Duodenal mucosa (tissue), 2 donors: ENCODE measurements at regions not wholly inside any gene's neighbourhood (a gene's known extent, or its start where the extent isn't known, plus 50 kb on each side); places are given as distances from the start of the nearest gene placed in this dataset.
"Not testable (repeated sequence)": the region's sequence is repeated elsewhere in the genome, so short reads cannot be mapped to it uniquely, and the experiment has no call there.

Source experiments
- H3K27ac ChIP-seq: one replicate; pipeline ENCODE4 v1.7.0; 2013; ENCODE audit warnings: low read depth, low read length
- H3K27me3 ChIP-seq, 2 donors: one replicate each; pipeline ENCODE4 v1.7.0; 2013; ENCODE audit warnings: low read length in 2 of 2, control low read depth in 1 of 2; ENCODE audit not compliant: insufficient read depth in 2 of 2, control insufficient read depth in 1 of 2
- H3K36me3 ChIP-seq, 2 donors: one replicate each; pipeline ENCODE4 v1.7.0; 2013; ENCODE audit warnings: low read length in 2 of 2, control low read depth in 1 of 2; ENCODE audit not compliant: insufficient read depth in 2 of 2, control insufficient read depth in 1 of 2
- H3K4me1 ChIP-seq, 2 donors: one replicate each; pipeline ENCODE4 v1.7.0; 2013; ENCODE audit warnings: low read length in 2 of 2, control low read depth in 1 of 2; ENCODE audit not compliant: insufficient read depth in 2 of 2, control insufficient read depth in 1 of 2
- H3K4me3 ChIP-seq, 2 donors: one replicate each; pipeline ENCODE4 v1.7.0; 2013; ENCODE audit warnings: low read length in 2 of 2, low read depth in 1 of 2
- H3K9ac ChIP-seq, 2 donors: one replicate each; pipeline ENCODE4 v1.7.0; 2013; ENCODE audit warnings: low read length in 2 of 2, low read depth in 1 of 2
- H3K9me3 ChIP-seq, 2 donors: one replicate each; pipeline ENCODE4 v1.7.0; 2013; ENCODE audit warnings: low read length in 2 of 2, control low read depth in 1 of 2; ENCODE audit not compliant: control insufficient read depth in 1 of 2

- peaks cover 12 to 13% of the 10 kb centered on the region in 2 donors for H3K4me1 ChIP-seq
- H3K9me3 ChIP-seq: peaks cover 0 to 11% of the 10 kb centered on the region in 2 donors
- no peak overlapping the region for H3K9ac ChIP-seq
- H3K27me3 ChIP-seq: no peaks in the 10 kb centered on the region
- H3K36me3 ChIP-seq: no peaks in the 10 kb centered on the region
- no peak overlapping the region for H3K4me3 ChIP-seq
- no peak overlapping the region for H3K27ac ChIP-seq
These were observed 308.4 kb upstream of the SLITRK3 start for GRCh38 chr3:165504554-165504953.

GRCh38 chr3:165503825-165504224, 307.6 kb upstream of the SLITRK3 start:
- no peak overlapping the region for H3K9ac ChIP-seq
- no peaks in the 10 kb centered on the region for H3K27me3 ChIP-seq
- peaks cover 12 to 13% of the 10 kb centered on the region in 2 donors for H3K4me1 ChIP-seq
- H3K4me3 ChIP-seq: no peak overlapping the region
- H3K27ac ChIP-seq: no peak overlapping the region
- H3K36me3 ChIP-seq: no peaks in the 10 kb centered on the region
- H3K9me3 ChIP-seq: peaks cover 0 to 11% of the 10 kb centered on the region in 2 donors

DNA sequence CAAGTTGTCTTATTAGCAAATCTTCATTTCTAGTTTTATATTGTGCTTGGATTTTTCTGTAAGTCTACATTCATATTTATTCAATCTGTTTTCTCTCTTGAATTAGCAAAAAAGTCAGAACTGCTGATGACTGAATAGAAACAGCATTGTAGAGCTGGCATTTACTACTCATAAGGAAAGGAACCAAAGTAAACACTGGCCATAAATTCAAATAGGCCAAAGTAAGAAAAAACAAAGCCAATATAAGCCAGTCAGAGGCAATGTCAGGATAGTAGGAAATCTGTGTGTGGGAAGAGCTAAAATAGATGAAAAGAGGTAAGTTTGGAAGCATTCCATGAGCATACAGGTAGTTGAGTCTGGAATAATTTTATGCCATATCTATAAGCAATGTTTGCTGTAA, 307.2 kb upstream of the SLITRK3 start:
- no peak overlapping the region for H3K27ac ChIP-seq
- H3K4me1 ChIP-seq: peaks cover 12 to 13% of the 10 kb centered on the region in 2 donors

GRCh38 chr3:165502707-165503106, 306.5 kb upstream of the SLITRK3 start:
- H3K4me3 ChIP-seq: no peak overlapping the region
- H3K27me3 ChIP-seq: no peaks in the 10 kb centered on the region
- H3K9ac ChIP-seq: no peak overlapping the region
- H3K36me3 ChIP-seq: no peaks in the 10 kb centered on the region
- H3K27ac ChIP-seq: no peak overlapping the region
- peaks cover 12 to 13% of the 10 kb centered on the region in 2 donors for H3K4me1 ChIP-seq
- peaks cover 0 to 11% of the 10 kb centered on the region in 2 donors for H3K9me3 ChIP-seq

More for the DNA sequence above, 307.2 kb upstream of the SLITRK3 start:
- peaks cover 0 to 11% of the 10 kb centered on the region in 2 donors for H3K9me3 ChIP-seq
- H3K36me3 ChIP-seq: no peaks in the 10 kb centered on the region
- H3K9ac ChIP-seq: no peak overlapping the region
- no peak overlapping the region for H3K4me3 ChIP-seq
- no peaks in the 10 kb centered on the region for H3K27me3 ChIP-seq

DNA sequence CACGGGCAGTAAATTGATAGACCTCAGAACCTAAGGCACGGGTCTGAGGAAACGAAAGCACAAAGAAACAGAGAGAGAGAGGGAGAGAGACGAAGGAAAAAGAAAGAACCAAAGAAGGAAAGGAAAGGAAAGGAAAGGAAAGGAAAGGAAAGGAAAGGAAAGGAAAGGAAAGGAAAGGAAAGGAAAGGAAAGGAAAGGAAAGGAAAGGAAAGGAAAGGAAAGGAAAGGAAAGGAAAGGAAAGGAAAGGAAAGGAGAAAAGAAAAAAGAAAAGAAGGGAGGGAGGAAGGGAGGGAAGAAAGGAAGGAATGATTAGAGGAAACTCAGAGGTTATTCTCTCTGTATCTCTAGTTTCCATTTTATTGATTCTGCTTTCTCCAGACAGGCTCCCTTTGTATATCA, 302.6 kb upstream of the SLITRK3 start:
- H3K9me3 ChIP-seq, H3K27me3 ChIP-seq, H3K36me3 ChIP-seq, H3K4me3 ChIP-seq, H3K9ac ChIP-seq, H3K4me1 ChIP-seq, H3K27ac ChIP-seq: not testable (repeated sequence)

- H3K27ac ChIP-seq: no peak overlapping the region
- no peaks in the 10 kb centered on the region for H3K4me1 ChIP-seq
- no peaks in the 10 kb centered on the region for H3K27me3 ChIP-seq
- H3K4me3 ChIP-seq: no peak overlapping the region
- H3K9ac ChIP-seq: no peak overlapping the region
- no peaks in the 10 kb centered on the region for H3K36me3 ChIP-seq
- no peaks in the 10 kb centered on the region for H3K9me3 ChIP-seq
These were observed 295.3 kb upstream of the SLITRK3 start for GRCh38 chr3:165491487-165491886.

DNA sequence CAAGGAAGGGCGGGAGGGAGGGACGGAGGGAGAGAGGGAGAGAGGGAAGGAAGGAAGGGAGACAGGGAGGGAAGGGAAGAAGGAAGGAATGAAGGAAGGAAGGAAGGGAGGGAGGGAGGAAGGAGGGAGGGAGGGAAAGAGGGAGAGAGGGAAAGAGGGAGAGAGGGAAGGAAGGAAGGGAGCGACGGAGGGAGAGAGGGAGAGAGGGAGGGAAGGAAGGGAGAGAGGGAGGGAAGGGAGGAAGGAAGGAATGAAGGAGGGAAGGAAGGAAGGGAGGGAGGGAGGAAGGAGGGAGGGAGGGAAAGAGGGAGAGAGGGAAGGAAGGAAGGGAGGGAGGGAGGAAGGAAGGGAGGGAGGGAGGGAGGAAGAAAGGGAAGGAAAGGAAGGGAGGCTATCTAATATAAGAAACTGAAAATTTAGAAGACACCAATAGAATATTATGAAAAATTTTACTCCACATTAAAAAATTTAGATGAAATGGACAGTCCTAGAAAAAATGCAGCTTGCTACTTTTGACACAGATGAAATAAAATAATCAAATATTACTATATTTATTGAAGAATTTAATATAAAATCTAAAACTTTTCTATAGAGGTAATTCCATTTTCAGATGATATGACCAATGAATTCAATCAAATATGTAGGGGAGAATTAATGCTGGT, 280.3 kb upstream of the SLITRK3 start:
- no peaks in the 10 kb centered on the region for H3K27me3 ChIP-seq
- H3K27ac ChIP-seq: no peak overlapping the region
- peaks cover 0 to 11% of the 10 kb centered on the region in 2 donors for H3K9me3 ChIP-seq
- H3K4me1 ChIP-seq: no peaks in the 10 kb centered on the region
- no peaks in the 10 kb centered on the region for H3K36me3 ChIP-seq
- H3K9ac ChIP-seq: no peak overlapping the region
- H3K4me3 ChIP-seq: no peak overlapping the region

DNA sequence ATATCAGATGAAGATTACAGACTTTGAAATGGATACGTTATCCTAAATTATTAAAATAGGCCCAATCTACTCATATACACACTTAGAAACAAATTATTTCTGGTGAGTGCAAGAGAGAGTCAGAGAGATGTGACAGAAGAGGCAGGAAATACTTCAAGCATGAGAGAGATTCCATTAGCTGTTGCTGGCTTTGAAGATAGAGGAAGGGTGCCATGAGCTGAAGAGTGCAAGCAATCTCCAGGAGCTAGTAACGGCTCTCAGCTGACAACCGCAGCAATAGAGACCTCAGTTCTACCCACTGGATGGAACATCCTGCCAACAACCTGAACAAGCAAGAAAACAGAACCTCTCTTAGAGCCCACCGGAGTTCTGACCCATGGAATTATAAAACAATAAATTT, 270.7 kb upstream of the SLITRK3 start:
- Histone ChIP-seq H3K4me3 (no peak overlapping the region), H3K27me3 (no peaks in the 10 kb centered on the region), H3K9ac (no peak overlapping the region), H3K27ac (no peak overlapping the region), H3K36me3 (no peaks in the 10 kb centered on the region), H3K9me3 (no peaks in the 10 kb centered on the region), H3K4me1 (no peaks in the 10 kb centered on the region)

DNA sequence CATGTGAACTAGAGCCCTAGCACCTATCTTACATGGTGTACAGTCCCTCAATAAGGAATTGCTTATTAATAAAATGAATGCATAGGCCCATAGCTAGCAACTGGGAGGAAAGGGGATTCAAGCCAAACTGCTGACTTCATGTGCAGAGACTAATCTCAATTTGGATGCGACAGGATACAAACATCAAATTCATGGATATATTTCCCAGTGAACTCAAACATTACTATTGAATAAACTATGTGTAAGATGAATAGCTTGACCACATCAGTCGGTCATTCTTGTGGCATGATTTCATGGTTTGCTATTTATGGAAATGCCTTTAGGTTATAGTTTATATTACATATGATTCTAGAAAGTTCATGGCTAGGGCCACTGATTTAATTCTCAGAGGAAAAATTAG, 268.6 kb upstream of the SLITRK3 start:
- H3K36me3 ChIP-seq: no peaks in the 10 kb centered on the region

DNA sequence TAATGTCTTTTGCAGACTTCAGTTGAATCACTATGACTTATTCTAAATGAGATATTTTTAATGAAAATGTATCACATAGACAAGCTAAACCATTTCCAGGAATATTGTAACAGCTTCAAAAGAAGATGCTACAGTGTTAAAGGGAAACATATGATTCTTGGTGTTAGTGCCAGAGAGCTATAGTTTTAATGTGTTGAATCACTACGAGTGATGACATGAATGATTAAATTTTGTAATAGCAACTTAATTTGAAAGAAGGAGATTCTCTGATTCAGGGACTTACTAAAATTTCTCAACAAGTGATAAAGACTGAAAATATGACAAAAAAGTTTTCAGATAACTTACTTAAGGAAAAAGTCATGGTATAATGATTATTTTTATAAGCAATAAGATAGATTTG, 267.3 kb upstream of the SLITRK3 start:
- H3K27ac ChIP-seq: no peak overlapping the region
- H3K4me3 ChIP-seq: no peak overlapping the region
- H3K27me3 ChIP-seq: no peaks in the 10 kb centered on the region
- no peaks in the 10 kb centered on the region for H3K36me3 ChIP-seq
- H3K4me1 ChIP-seq: no peaks in the 10 kb centered on the region
- H3K9ac ChIP-seq: no peak overlapping the region
- no peaks in the 10 kb centered on the region for H3K9me3 ChIP-seq

More for the DNA sequence above, 268.6 kb upstream of the SLITRK3 start:
- Histone ChIP-seq H3K27me3 (no peaks in the 10 kb centered on the region), H3K27ac (no peak overlapping the region), H3K4me1 (no peaks in the 10 kb centered on the region), H3K9ac (no peak overlapping the region), H3K9me3 (no peaks in the 10 kb centered on the region), H3K4me3 (no peak overlapping the region)
